Neural progenitor cell (in vitro differentiated cells): ENCODE measurements at regions not wholly inside any gene's neighbourhood (a gene's known extent, or its start where the extent isn't known, plus 50 kb on each side); places are given as distances from the start of the nearest gene placed in this dataset.

Source experiments
- EZH2phosphoT487 ChIP-seq: fragments of 200-600 bp; sonication (generic); IDR thresholded peaks from 2 replicates; pipeline ENCODE4 v1.6.1; 2017; ENCODE audit warnings: antibody characterized with exemption
- TF ChIP-seq, protein P1 (sequence below): fragments of 200-600 bp; sonication (generic); IDR thresholded peaks from 2 replicates; pipeline ENCODE4 v1.5.1; 2017; ENCODE audit warnings: antibody characterized with exemption, mild to moderate bottlenecking

DNA sequence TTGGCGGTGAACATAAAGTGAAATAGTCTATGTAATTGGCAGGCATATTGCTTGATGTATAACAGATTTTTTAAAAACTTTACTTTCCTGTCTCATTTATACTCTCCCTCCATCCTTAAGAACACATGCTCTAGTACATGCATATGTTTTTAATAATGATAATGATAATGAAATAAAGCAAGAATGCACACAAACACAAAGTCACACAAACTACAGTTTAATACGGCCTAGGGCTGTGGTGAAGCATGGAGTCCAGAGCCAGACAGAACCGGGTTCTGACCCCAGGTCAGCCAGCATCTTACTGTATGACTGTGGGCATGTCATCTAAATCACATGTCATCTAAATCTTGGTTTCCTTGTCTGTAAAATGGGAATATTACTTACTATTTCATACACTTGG is 324.9 kb upstream of the NFIA start:
- no peak for TF ChIP-seq EZH2phosphoT487
- TF ChIP-seq, protein P1, sequence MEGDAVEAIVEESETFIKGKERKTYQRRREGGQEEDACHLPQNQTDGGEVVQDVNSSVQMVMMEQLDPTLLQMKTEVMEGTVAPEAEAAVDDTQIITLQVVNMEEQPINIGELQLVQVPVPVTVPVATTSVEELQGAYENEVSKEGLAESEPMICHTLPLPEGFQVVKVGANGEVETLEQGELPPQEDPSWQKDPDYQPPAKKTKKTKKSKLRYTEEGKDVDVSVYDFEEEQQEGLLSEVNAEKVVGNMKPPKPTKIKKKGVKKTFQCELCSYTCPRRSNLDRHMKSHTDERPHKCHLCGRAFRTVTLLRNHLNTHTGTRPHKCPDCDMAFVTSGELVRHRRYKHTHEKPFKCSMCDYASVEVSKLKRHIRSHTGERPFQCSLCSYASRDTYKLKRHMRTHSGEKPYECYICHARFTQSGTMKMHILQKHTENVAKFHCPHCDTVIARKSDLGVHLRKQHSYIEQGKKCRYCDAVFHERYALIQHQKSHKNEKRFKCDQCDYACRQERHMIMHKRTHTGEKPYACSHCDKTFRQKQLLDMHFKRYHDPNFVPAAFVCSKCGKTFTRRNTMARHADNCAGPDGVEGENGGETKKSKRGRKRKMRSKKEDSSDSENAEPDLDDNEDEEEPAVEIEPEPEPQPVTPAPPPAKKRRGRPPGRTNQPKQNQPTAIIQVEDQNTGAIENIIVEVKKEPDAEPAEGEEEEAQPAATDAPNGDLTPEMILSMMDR = no peak
